GM21515 (cell line): ENCODE measurements at regions not wholly inside any gene's neighbourhood (a gene's known extent, or its start where the extent isn't known, plus 50 kb on each side); places are given as distances from the start of the nearest gene placed in this dataset.
"Not testable (repeated sequence)": the region's sequence is repeated elsewhere in the genome, so short reads cannot be mapped to it uniquely, and the experiment has no call there.

Source experiments
- ATAC-seq: cut with Tn5 transposase; IDR thresholded peaks from one replicate; pipeline ENCODE4 v1.9.1; 2021; ENCODE audit not compliant: unreplicated experiment

- no peak for ATAC-seq
These were observed 101.3 kb upstream of the DMRT1 start for GRCh38 chr9:740221-740620.

GRCh38 chr9:742104-742503, 99.4 kb upstream of the DMRT1 start:
- ATAC-seq = no peak

GRCh38 chr9:742914-743589, 98.4 kb upstream of the DMRT1 start:
- no peak for ATAC-seq

- no peak for ATAC-seq
These were observed 97.3 kb upstream of the DMRT1 start for GRCh38 chr9:744046-744712.

- no peak for ATAC-seq
These were observed 96.6 kb upstream of the DMRT1 start for GRCh38 chr9:744790-745484.

- ATAC-seq = no peak
These were observed 95.6 kb upstream of the DMRT1 start for GRCh38 chr9:745761-746380.

- ATAC-seq = no peak
These were observed 94.6 kb upstream of the DMRT1 start for GRCh38 chr9:746661-747434.

- no peak for ATAC-seq
These were observed 93.9 kb upstream of the DMRT1 start for GRCh38 chr9:747567-747966.

GRCh38 chr9:748861-749497, 92.5 kb upstream of the DMRT1 start:
- no peak for ATAC-seq

GRCh38 chr9:749716-750115, 91.8 kb upstream of the DMRT1 start:
- ATAC-seq = no peak

- peak; percentile 9 for ATAC-seq
These were observed 91.1 kb upstream of the DMRT1 start for GRCh38 chr9:750249-750967.

GRCh38 chr9:751137-752051, 90.1 kb upstream of the DMRT1 start:
- peak; percentile 88 for ATAC-seq

- ATAC-seq = no peak
These were observed 89.3 kb upstream of the DMRT1 start for GRCh38 chr9:752201-752600.

- no peak for ATAC-seq
These were observed 88.8 kb upstream of the DMRT1 start for GRCh38 chr9:752681-753200.

GRCh38 chr9:753734-754133, 87.8 kb upstream of the DMRT1 start:
- ATAC-seq = not testable (repeated sequence)

- ATAC-seq = no peak
These were observed 87.2 kb upstream of the DMRT1 start for GRCh38 chr9:754150-754931.

- ATAC-seq = no peak
These were observed 85.8 kb upstream of the DMRT1 start for GRCh38 chr9:755454-756381.
